Neuron (in vitro differentiated cells): ENCODE measurements at regions not wholly inside any gene's neighbourhood (a gene's known extent, or its start where the extent isn't known, plus 50 kb on each side); places are given as distances from the start of the nearest gene placed in this dataset.

ENCODE experiments used
- H2AFZ ChIP-seq: one replicate; pipeline ENCODE4 v1.6.1; 2013; ENCODE audit warnings: low read depth, mild to moderate bottlenecking, inconsistent platforms, low read length, moderate library complexity
- H3K27me3 ChIP-seq: one replicate; pipeline ENCODE4 v1.6.1; 2013; ENCODE audit warnings: low read length; ENCODE audit not compliant: insufficient read depth
- H3K36me3 ChIP-seq: one replicate; pipeline ENCODE4 v1.6.1; 2013; ENCODE audit warnings: low read length; ENCODE audit not compliant: insufficient read depth
- H3K4me1 ChIP-seq: one replicate; pipeline ENCODE4 v1.6.1; 2013; ENCODE audit warnings: low read length; ENCODE audit not compliant: insufficient read depth
- H3K4me3 ChIP-seq: 2 replicates; pipeline ENCODE4 v1.5.1; 2013; ENCODE audit warnings: mild to moderate bottlenecking, low read length, moderate library complexity
- H3K9me3 ChIP-seq: one replicate; pipeline ENCODE4 v1.6.1; 2013; ENCODE audit warnings: low read length

DNA sequence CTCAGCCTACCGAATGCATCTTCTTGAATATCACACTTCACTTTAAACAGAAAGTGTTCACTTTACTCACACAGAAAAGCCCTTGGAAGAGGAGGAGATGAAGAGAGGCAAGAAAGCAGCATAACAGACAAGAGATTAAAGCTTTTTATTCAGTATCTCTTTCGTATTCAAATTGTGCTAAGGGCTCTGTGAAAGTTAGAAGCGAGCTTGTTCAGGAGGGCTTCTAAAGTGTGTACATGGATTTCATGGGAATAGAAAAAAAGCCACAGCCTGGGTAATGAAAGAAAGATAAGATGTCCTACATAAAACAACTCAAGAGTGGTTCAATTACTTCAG lies 531.9 kb downstream of the TMEM182 start:
- Histone ChIP-seq H3K4me3 (no peak overlapping the region), H2AFZ (peak overlapping the region; percentile 49), H3K9me3 (peaks cover 2% of the 10 kb centered on the region), H3K4me1 (peaks cover 45% of the 10 kb centered on the region), H3K27me3 (no peaks in the 10 kb centered on the region), H3K36me3 (no peaks in the 10 kb centered on the region)

DNA sequence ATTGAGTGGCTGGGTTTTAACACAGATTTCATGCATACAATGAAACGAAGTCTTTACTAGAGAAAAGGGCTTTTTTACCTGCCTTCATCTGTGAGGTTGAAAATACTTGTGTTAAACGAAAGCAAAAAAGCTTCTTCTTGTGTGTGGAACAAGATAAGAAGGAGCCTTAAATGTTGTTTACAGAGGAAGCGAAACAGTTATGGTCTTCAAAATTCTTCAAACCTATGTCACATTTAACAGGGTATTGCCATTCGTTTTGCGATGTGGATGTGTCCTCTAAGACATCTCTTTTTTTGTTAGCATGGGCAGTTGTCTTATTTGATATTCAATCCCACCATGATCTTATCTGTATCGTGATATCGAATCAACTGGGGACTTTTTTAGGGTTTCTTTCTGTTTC lies 532.6 kb downstream of the TMEM182 start:
- Histone ChIP-seq H3K4me1 (peaks cover 41% of the 10 kb centered on the region), H2AFZ (peak overlapping the region; percentile 49), H3K36me3 (no peaks in the 10 kb centered on the region), H3K27me3 (no peaks in the 10 kb centered on the region), H3K9me3 (peaks cover 2% of the 10 kb centered on the region), H3K4me3 (no peak overlapping the region)

DNA sequence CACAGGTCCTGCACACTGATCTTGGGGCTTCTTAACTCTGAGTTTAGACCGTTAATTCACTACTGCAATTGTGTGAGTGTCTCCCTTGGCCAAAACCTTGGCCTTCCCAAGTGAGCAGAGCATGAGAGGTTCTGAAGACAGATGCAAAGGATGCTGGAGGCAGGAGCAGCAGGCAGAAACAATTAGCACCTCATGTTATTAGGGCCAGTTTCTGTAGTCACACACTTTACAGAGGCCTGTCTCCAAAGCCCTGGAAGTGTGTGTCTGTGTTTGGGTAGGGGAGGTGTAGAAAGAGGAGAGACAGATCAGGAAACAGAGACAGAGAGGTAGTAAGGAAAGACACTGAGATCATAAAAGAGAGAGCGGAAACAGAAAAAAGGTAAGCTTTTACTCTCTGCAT lies 533.8 kb downstream of the TMEM182 start:
- Histone ChIP-seq H2AFZ (peak overlapping the region; percentile 5), H3K36me3 (no peaks in the 10 kb centered on the region), H3K4me1 (peaks cover 31% of the 10 kb centered on the region), H3K4me3 (no peak overlapping the region), H3K27me3 (no peaks in the 10 kb centered on the region), H3K9me3 (peaks cover 2% of the 10 kb centered on the region)

DNA sequence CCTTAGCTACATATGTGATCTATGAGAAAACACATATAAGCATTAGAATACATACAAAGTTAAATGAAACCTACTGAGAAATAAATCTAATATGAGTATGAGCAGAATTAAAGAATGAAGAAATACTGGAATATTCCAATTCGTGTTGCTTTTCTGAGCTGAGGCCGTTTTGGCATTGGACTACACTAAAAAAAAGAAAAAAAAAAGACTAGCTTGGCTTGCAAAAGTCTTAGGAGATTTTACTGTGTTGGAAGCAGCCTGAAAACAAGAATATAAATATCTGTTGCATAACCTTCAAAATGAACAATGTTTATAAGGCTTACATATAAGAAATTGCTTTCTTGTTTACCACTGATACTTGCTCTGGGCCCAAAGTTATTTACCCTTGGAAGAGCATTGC lies 562.8 kb downstream of the TMEM182 start:
- peaks cover 2% of the 10 kb centered on the region for H3K9me3 ChIP-seq
- H3K4me3 ChIP-seq: no peak overlapping the region
- no peaks in the 10 kb centered on the region for H3K27me3 ChIP-seq
- H3K4me1 ChIP-seq: peaks cover 16% of the 10 kb centered on the region
- H3K36me3 ChIP-seq: no peaks in the 10 kb centered on the region
- H2AFZ ChIP-seq: no peak overlapping the region

DNA sequence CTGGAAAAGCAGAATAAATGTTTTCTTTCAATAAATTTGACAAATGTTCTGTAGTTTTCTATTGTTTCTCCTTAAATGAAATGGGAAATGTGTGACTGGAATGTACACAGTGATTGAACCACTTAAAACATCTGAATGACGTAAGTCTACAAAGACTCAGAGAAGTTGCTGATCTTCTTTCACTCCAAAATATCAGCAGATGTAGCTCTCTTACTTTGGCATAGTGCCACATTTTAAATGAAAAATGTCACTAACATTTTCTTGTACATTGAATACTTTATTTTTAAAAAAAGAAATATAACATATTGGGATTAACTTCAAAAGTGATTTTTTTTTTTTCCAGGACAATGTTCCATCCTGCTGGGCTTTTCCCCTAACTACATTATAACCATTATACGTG lies 565.6 kb downstream of the TMEM182 start:
- Histone ChIP-seq H3K4me1 (no peaks in the 10 kb centered on the region), H3K27me3 (no peaks in the 10 kb centered on the region), H3K9me3 (peaks cover under 1% of the 10 kb centered on the region), H3K36me3 (no peaks in the 10 kb centered on the region), H2AFZ (no peak overlapping the region), H3K4me3 (no peak overlapping the region)

DNA sequence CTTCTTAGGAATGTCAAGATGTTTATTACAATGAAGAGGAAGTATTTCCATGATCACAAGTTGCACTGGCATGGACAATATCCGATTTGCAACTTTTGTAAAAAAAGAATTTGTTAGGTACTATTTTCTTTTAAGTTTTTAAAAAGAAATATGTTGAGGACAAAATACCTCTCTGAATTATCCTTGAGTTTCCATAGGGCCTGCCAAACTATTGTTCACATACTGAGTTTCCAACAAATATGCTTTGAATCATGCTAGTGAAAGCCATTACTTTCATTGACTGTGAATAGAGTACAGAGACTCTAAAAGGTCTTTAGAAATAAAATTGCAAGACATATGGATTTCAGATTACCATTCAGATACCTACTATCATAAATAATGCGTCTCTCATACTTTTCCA lies 566.1 kb downstream of the TMEM182 start:
- Histone ChIP-seq H3K9me3 (no peaks in the 10 kb centered on the region), H2AFZ (no peak overlapping the region), H3K4me3 (no peak overlapping the region), H3K36me3 (no peaks in the 10 kb centered on the region), H3K4me1 (no peaks in the 10 kb centered on the region), H3K27me3 (no peaks in the 10 kb centered on the region)

DNA sequence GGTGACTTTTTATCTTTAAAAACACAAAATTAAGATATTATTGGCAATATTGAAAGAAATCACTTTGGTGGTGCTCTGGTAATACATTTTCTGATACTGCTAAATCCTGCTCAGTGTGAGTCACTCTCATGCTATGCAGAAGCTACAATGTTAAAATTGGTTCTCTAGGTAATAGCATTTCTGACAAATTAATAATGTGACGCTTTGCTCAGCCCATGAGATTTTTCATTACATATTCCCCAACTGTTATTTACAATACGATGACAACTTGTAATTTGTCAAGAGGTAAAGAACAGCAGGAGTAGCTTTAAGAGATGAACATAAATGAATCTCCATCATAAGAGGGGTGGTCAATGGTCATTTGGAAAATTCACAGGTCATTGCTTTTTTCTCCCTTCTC lies 573.6 kb downstream of the TMEM182 start:
- H3K27me3 ChIP-seq: no peaks in the 10 kb centered on the region
- H3K4me3 ChIP-seq: no peak overlapping the region
- H3K4me1 ChIP-seq: peaks cover 4% of the 10 kb centered on the region
- no peak overlapping the region for H2AFZ ChIP-seq
- no peaks in the 10 kb centered on the region for H3K36me3 ChIP-seq
- H3K9me3 ChIP-seq: peaks cover 3% of the 10 kb centered on the region

DNA sequence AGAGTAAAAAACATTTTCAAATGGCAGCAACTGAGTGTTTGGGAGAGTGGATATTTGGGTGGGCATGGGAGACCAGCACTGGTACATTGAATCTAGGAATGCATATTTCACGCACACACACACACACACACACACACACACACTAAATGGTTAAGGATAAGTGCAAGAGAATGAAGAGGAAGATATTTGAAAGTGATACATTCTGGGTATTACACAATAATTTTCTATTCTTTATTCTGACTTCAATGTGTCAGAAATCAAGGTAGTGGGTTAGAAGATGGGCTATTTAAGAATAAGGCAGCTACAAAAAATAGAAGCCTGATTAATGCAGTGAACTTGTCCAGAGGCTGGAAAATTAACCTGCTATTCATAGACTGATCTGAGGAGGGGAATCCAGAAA lies 577.0 kb downstream of the TMEM182 start:
- H3K36me3 ChIP-seq: no peaks in the 10 kb centered on the region
- no peak overlapping the region for H2AFZ ChIP-seq
- H3K4me1 ChIP-seq: peaks cover 4% of the 10 kb centered on the region
- H3K9me3 ChIP-seq: peaks cover 3% of the 10 kb centered on the region
- H3K4me3 ChIP-seq: no peak overlapping the region
- no peaks in the 10 kb centered on the region for H3K27me3 ChIP-seq

DNA sequence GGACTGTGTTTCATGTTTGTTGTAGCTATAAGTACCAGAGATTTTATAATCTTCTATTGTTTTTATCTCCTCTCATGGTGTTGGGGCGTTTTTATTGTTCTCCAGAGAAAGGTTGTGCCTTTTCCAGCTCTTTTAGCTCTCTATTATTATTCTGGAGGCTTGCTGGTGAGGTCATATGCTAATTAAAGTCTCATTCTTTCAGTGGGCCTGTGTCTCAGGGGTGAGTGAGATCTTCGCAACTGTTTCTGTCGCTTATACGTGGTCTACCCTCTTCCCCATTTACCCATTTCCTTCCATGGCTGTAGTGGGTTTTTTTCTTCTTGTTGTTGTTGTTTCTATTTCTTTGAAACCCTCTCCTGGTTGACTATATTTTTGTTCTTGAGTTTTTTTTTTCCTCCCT lies 584.9 kb downstream of the TMEM182 start:
- no peak overlapping the region for H3K4me3 ChIP-seq
- peaks cover 11% of the 10 kb centered on the region for H3K4me1 ChIP-seq
- no peaks in the 10 kb centered on the region for H3K27me3 ChIP-seq
- peak overlapping the region; percentile 27 for H2AFZ ChIP-seq
- H3K36me3 ChIP-seq: no peaks in the 10 kb centered on the region
- H3K9me3 ChIP-seq: peaks cover 4% of the 10 kb centered on the region

DNA sequence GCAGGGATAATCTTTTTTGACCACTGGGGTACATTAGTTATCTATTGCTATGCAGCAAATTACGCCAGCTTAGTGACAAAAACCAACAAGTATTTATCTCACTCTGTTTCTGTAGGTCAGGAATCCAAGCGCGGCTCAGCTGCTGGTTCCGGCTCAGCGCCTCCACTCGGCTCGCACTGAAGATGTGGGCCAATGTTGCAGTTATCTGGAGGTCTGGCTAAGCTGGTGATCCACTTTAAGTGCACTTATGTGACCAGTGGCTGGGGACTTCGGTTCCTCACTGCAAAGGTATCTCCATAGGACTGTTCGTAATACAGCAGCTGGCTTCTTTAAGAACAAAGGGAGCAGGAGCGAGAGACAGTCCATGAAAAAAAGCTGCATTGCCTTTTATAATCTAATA lies 591.9 kb downstream of the TMEM182 start:
- Histone ChIP-seq H3K4me3 (no peak overlapping the region), H3K27me3 (no peaks in the 10 kb centered on the region), H3K36me3 (no peaks in the 10 kb centered on the region), H2AFZ (no peak overlapping the region), H3K9me3 (peaks cover 2% of the 10 kb centered on the region), H3K4me1 (no peaks in the 10 kb centered on the region)

DNA sequence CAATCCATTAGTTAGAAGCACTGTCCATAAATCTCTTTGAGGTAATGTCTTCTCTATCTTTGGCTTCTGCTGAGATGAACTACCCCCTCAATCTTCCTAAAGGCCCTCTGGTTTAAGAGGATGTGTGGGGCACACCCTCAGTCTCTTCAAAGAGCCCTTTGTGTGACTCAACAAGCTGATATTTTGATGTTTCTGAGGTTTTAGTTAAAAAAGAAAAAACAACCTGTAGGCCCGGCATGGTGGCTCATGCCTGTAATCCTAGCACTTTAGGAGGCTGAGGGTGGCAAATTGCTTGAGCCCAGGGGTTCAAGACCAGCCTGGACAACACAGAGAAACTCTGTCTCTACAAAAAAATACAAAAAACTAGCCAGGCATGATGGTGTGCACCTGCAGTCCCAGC lies 593.5 kb downstream of the TMEM182 start:
- Histone ChIP-seq H3K27me3 (no peaks in the 10 kb centered on the region), H3K9me3 (peaks cover 2% of the 10 kb centered on the region), H3K4me3 (no peak overlapping the region), H3K4me1 (no peaks in the 10 kb centered on the region), H3K36me3 (no peaks in the 10 kb centered on the region), H2AFZ (no peak overlapping the region)

DNA sequence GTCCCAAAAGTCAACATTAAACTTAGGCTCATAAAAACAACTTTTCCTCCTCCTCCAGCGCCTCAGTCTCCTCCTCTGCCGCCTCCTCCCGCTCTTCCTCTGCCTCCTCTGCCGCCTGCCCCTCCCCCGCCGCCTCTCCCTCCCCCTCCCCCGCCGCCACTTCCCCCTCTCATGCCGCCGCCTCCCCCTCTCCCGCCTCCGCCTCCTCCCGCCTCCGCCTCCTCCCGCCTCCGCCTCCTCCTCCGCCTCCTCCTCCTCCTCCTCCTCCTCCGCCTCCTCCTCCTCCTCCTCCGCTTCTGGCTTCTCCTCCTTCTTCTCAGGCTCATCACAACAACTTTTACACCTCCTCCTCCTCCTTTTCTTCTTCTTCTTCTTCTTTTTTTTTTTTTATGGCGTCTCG lies 599.9 kb downstream of the TMEM182 start:
- Histone ChIP-seq H3K4me3 (no peak overlapping the region), H3K9me3 (no peaks in the 10 kb centered on the region), H3K4me1 (no peaks in the 10 kb centered on the region), H3K36me3 (no peaks in the 10 kb centered on the region), H2AFZ (no peak overlapping the region), H3K27me3 (no peaks in the 10 kb centered on the region)

DNA sequence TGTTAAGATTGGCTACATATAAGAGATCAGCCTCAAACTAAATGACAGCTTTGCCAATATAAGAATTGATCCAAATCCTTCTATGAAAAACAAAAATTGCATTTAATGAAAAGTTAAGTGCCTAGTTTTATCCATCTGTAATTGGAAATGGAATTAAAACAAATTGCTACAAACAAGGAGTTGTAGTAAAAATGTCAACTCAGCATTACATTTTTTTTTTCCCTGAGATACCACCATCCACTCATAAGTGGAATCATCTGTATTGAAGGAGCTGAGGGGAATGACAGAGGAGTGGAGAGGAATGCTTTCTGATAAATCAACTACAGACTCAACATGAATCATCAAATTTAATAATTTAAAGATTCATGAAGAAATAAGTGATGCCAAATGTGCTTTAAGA lies 601.8 kb downstream of the TMEM182 start:
- Histone ChIP-seq H2AFZ (peak overlapping the region; percentile 52), H3K9me3 (no peaks in the 10 kb centered on the region), H3K4me3 (no peak overlapping the region), H3K4me1 (no peaks in the 10 kb centered on the region), H3K36me3 (no peaks in the 10 kb centered on the region), H3K27me3 (no peaks in the 10 kb centered on the region)

DNA sequence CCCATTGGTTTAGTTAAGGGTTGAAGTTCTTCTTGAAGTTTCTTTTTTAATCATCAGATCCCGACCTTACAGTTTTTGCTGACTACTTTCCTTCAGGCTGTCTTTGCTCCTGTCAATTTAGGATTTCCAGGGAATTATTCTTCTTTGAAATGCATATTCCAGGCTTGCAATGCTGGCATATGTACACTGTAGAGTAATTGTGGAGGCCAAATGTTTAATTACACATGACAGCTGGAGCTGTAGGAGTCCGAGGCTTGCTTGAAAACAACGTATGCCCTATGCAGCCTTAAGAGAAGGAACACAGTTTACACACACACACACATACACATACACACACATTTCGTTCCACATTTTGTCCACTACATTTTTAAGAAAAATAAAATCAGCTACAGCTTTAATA lies 602.3 kb downstream of the TMEM182 start:
- Histone ChIP-seq H3K27me3 (no peaks in the 10 kb centered on the region), H3K4me3 (no peak overlapping the region), H3K36me3 (no peaks in the 10 kb centered on the region), H3K9me3 (no peaks in the 10 kb centered on the region), H3K4me1 (no peaks in the 10 kb centered on the region), H2AFZ (peak overlapping the region; percentile 52)
